ENCODE measurements at regions not wholly inside any gene's neighbourhood (a gene's known extent, or its start where the extent isn't known, plus 50 kb on each side); places are given as distances from the start of the nearest gene placed in this dataset.

DNA sequence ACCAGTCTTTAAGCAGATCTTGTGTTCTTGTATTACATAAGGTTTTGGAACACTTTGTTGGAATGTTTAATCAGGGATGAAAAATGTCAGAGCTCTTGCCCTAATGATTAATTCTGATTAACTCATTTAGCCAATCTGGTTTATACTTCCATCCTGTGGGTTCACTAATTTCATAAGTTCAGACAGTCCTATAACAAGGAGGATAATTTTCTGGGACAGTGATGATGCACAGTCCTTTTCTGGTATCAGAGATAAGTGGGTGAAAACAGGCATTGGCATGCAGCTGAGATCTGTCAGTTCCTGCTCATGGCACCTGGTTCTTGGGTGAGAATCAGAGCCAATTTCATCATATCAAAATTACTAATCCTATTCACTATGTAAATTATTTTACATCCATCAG lies 125.0 kb upstream of the LAMA2 start:
- Mint-ChIP-seq H3K27me3 (peaks cover 1% of the 10 kb centered on the region), H3K36me3 (no peaks in the 10 kb centered on the region), H3K9me3 (peaks cover 0 to 3% (median 0%) of the 10 kb centered on the region in 3 donors), H3K4me1 (no peaks in the 10 kb centered on the region), H3K4me3 (no peak overlapping the region), H3K27ac (no peak overlapping the region)

DNA sequence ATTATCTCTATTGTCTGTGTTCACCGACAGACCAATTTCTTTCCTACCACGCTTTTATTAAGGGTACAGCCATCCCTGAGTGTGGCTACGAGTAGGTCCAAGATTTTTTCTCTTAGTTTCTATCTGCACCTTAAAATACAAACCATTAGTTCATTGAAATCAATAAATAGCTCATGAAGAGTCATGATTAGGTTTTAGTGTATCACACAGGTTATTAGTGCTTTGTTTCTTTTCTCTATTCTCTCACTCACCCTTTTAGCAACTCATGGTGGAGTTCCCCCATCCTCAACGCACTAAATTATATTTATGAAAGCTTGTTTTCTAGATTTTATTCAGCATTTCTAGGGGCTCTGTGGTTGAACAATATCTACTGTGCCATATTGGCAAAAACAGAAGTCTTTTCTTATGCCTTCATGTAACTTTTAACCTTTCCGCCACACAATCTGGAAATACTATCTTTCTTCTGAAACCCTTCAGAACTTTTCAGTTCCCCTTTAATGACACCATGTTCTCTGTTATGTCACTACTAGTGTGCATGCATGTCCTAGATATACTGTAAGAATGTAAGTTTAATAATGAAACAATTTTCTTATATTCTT lies 128.2 kb upstream of the LAMA2 start:
- H3K27me3 Mint-ChIP-seq: no peaks in the 10 kb centered on the region
- H3K27ac Mint-ChIP-seq: no peak overlapping the region
- no peaks in the 10 kb centered on the region for H3K36me3 Mint-ChIP-seq
- H3K9me3 Mint-ChIP-seq: no peaks in the 10 kb centered on the region
- H3K4me3 Mint-ChIP-seq: no peak overlapping the region
- H3K4me1 Mint-ChIP-seq: no peaks in the 10 kb centered on the region

DNA sequence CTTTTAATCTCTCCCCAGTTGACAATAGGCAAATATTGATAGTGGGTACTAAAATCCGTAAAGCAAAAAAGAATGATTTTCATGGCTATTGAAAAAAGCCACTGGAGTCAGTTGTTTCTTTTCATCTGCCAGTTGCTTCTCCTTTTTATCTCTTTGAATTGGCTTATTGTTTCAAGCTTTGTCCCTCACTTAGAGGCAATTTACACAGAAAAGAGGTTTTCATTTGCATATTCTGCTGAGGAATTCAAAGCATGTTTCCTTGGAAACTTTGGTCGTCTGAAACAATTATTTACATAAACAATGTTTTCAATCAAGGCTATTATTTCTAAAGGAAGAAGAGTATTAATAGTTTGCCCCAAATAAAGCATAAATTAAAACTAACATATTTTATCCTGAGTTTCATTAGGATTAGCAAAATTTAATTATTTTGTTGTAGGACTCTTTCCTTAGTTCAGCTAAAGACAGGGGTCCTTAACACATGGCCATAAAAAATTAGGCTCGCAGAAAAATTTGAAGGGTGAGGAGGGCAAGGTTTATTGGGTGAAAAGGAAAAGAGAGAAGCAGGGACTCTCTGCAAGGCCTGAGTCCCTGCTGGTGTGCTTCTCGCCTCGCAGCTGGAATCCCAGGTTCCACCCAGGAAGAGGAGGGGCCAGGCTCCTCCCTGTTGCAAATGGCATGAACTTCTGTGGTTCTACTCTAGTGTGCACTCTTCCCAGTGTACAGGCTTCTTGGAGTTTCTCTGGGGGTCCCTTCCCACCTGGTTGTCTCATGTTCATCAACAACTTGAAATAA lies 138.8 kb upstream of the LAMA2 start:
- no peaks in the 10 kb centered on the region for H3K4me1 Mint-ChIP-seq
- H3K36me3 Mint-ChIP-seq: no peaks in the 10 kb centered on the region

DNA sequence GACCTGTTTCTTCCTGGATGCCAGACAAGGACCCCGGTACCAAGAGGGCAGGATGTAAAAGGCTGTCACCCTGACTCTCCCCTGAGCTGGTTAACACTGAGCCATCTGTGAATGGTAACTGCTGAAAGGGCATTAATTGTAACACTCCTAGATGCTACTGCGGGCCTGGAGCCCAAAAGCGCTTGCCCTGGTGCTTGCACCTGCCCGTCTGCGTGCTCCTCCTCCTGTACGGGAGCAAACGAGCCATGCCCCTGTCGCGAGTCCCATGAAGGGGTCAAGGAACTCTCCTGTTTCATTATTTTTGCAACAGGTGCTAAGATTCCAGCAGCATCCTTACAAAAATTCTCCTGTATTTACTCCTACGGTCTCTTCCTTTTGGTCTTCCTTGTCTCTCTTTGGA lies 140.0 kb upstream of the LAMA2 start:
- Mint-ChIP-seq H3K27ac (no peak overlapping the region), H3K4me1 (no peaks in the 10 kb centered on the region), H3K9me3 (peaks cover 0 to 3% (median 0%) of the 10 kb centered on the region in 3 donors), H3K36me3 (no peaks in the 10 kb centered on the region), H3K4me3 (no peak overlapping the region), H3K27me3 (no peaks in the 10 kb centered on the region)

More for the DNA sequence above, 138.8 kb upstream of the LAMA2 start:
- Mint-ChIP-seq H3K4me3 (no peak overlapping the region), H3K27me3 (no peaks in the 10 kb centered on the region), H3K9me3 (peaks cover 0 to 3% (median 0%) of the 10 kb centered on the region in 3 donors), H3K27ac (no peak overlapping the region)

DNA sequence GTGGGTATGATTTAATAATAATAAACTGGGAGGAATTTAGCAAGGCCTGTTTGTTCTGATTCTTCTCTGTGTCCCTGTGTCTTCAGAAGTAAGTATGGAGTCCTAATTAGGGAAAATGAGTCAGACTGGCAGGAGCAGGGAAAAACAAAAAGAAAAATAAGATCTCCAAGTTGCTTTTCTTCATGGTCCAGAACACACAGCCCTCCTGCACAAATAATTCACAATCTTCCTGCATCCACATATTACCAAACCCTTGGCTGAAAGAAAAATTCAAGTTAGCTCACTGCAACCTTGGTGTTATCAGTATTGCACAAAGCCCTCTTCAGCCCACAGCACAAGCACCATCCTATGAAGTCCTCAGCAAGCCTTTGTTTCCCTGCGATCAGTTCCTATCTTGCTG lies 142.0 kb upstream of the LAMA2 start:
- Mint-ChIP-seq H3K27me3 (peaks cover 2% of the 10 kb centered on the region), H3K27ac (no peak overlapping the region), H3K9me3 (peaks cover 0 to 1% (median 0%) of the 10 kb centered on the region in 3 donors), H3K4me1 (no peaks in the 10 kb centered on the region), H3K4me3 (no peak overlapping the region), H3K36me3 (no peaks in the 10 kb centered on the region)

DNA sequence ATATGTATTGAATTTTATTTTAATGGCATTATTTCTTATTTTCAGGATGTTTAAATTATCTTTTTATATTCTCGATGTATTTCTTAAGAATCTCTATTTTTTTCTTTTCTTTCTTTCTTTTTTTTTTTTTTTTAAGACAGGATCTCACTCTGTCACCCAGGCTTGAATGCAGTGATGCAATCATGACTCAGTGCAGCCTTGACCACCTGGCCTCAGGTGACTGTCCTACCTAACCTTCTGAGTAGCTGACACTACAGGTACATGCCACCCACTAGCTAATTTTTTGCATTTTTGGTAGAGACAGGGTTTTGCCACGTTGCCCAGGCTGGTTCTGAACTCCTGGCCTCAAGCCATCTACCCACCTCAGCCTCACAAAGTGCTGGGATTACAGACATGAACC lies 143.8 kb upstream of the LAMA2 start:
- H3K27me3 Mint-ChIP-seq: peaks cover 2% of the 10 kb centered on the region

DNA sequence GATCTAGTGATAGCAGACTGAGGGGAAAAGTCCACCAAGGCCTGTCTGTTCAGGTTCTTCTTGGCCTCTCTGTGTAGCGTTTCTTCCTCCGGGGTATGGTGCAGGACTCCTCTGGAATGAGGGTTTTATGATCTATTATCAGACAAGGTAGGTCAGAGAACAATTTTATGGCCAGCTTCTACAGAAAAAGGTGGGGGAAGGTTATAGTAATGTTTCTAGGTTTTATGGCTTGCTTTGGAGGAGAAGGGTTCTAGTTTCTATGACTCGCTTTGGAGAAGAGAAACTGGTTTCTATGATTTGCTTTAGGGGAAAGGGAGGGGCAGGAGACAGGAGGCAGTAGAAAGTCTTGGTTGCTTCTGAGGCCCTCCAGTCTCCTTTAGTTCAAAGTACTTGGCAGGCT lies 144.8 kb upstream of the LAMA2 start:
- H3K4me3 Mint-ChIP-seq: no peak overlapping the region
- peaks cover 4% of the 10 kb centered on the region for H3K27me3 Mint-ChIP-seq
- H3K36me3 Mint-ChIP-seq: no peaks in the 10 kb centered on the region
- H3K9me3 Mint-ChIP-seq: peaks cover 0 to 1% (median 0%) of the 10 kb centered on the region in 3 donors
- no peak overlapping the region for H3K27ac Mint-ChIP-seq
- peaks cover 0 to 2% (median 2%) of the 10 kb centered on the region in 3 donors for H3K4me1 Mint-ChIP-seq

More for the DNA sequence above, 143.8 kb upstream of the LAMA2 start:
- Mint-ChIP-seq H3K4me3 (no peak overlapping the region), H3K9me3 (peaks cover 0 to 1% (median 0%) of the 10 kb centered on the region in 3 donors), H3K36me3 (no peaks in the 10 kb centered on the region), H3K27ac (no peak overlapping the region), H3K4me1 (peaks cover 0 to 2% (median 2%) of the 10 kb centered on the region in 3 donors)

DNA sequence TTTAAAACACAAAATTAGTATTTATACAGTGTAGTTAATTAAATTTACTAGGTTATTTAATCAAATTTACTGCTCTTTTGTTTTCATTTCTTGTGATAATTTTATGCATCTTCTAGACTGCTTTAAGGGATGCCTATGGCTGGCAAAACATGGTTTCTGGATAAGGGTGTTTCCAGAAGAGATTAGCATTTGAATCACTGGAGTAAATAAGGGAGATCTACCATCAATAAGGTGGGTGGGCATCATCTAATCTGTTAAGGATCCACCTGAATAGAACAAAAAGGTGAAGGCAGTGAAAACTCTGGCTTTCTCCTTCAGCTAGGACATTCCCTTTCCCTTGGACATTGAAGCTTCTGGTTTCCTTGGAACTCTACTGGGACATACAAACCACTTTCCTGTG lies 146.2 kb upstream of the LAMA2 start:
- Mint-ChIP-seq H3K4me3 (no peak overlapping the region), H3K27ac (no peak overlapping the region), H3K36me3 (no peaks in the 10 kb centered on the region), H3K4me1 (peaks cover 0 to 2% (median 2%) of the 10 kb centered on the region in 3 donors), H3K9me3 (peaks cover 0 to 1% (median 0%) of the 10 kb centered on the region in 3 donors), H3K27me3 (peaks cover 6% of the 10 kb centered on the region)

DNA sequence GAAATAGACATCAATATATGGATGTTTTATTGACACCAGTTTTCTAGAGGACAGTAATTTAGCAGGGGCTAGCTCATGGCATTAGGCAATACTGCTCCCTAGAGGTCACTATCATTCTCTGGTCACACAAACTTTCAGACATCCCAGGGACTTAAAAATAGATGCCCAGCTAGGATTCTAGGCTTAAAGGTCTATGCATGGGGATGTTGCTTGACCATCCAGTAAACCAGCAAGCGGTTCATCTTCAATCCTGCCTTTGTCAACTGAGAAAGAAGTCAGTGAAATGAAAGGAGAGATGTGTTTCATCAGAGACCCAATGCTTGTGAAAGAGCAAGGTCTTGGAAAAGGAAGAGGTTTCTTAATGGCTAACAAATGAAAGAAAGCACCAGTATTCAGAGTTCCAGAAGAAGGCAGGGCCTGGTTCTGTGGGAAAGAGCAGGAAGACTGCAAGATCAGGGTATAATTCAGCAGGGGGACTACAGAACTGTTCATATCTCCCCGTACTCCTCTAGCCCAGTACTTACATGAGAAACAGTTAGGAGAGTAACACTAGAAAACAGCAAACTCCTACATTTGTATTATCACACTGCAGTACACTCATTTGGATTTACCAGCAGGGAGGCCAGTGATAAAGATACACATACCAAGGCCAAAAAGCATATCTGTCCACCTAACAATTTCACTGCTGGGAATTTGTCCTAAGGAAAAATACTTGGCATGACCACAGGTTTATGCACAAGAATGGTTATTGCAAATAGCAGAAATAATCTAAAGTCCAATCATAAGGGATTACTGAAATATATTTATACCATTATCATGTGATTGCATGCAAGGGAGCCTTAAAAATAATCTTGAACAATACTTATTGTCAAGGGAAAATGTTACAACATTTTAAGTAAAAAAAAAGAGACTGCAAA lies 151.4 kb upstream of the LAMA2 start:
- Mint-ChIP-seq H3K4me3 (no peak overlapping the region), H3K36me3 (no peaks in the 10 kb centered on the region), H3K27ac (no peak overlapping the region), H3K9me3 (no peaks in the 10 kb centered on the region), H3K4me1 (peaks cover 0 to 2% (median 2%) of the 10 kb centered on the region in 3 donors), H3K27me3 (peaks cover 4% of the 10 kb centered on the region)

DNA sequence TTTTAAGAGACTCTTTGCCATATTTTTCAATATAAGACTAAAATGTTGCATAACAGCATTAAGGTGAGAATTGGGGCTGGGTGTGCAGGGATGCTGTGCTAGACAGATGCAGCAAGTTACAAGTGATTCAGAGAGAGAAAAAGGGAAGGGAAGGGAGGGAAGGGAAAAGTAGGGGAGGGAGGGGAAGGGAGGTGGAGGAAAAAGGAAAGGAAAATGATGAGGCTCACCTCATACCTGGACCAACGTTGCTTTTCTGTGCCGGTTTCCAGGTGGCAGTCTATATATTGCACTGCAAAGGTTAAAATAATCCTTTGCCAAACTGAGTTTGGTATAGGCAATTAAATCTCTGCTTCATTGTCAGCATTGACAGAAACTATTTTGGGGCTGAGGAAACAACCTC lies 155.4 kb upstream of the LAMA2 start:
- H3K36me3 Mint-ChIP-seq: no peaks in the 10 kb centered on the region
- H3K4me3 Mint-ChIP-seq: no peak overlapping the region
- H3K27ac Mint-ChIP-seq: peak overlapping the region in 1 of 3 donors; percentile 4
- H3K9me3 Mint-ChIP-seq: no peaks in the 10 kb centered on the region
- H3K27me3 Mint-ChIP-seq: peaks cover 3% of the 10 kb centered on the region
- no peaks in the 10 kb centered on the region for H3K4me1 Mint-ChIP-seq

DNA sequence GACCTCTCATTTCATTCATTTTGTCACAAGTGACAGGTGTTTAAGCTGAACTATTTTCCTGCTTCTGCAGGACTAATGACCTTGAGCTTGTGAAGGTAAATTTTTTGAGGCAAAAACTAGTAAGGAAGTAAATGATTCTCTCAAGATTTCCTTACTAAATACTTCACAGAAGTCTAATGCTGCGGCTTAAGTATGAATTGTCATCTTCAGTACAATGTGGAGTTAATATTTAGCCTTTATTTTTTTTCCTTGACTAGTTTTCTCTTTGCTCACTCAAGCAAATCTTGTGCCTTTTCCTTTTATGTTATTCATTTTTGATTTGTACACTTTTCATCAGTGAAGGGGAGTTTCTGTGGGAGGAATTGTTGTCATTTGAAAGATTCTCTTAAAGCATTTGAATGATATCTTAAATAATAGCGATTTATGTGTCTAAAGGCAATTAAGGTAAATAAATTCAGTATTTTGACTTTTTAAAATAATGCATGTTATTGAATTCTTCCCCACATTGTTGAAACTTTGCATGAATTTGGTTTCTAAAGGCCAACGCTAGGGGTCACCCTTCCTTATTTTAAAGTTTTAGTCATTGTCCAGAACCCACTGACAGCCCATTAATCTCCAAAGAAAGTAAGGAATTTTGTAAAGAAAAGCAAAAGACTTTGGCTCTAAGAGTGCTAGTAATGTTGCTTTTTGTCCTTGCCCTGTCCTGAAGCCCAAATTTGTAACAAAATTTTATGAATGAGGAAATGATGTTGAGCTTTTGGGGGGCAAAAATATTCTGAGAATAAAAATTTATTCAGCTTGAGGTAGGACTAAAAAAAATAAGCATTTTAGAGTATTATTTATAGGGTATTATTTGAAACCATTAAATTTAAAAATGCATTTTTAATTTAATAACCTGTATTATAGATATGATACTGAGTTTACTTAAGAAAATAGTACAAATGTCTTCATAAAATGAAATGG lies 157.4 kb upstream of the LAMA2 start:
- no peaks in the 10 kb centered on the region for H3K4me1 Mint-ChIP-seq

DNA sequence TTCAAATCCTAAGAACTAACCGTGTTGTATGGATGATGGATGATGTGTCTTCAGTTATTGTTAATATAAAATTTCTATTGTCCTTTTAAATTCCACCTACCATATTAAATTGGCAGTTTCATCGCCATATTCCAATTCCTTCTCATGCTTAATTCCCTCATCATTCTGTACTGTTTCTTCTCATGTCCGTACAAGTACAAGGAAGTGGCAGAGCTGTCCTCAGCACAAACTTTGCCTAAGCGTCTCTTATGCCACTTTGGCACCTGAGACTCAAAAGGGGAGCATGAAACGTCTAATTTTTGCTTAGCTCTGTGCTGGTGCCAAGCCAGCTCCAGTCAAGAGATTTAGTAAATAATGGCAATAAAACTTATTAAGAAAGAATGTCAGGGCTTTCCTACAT lies 158.2 kb upstream of the LAMA2 start:
- no peaks in the 10 kb centered on the region for H3K4me1 Mint-ChIP-seq
- no peak overlapping the region for H3K4me3 Mint-ChIP-seq
- H3K27me3 Mint-ChIP-seq: peaks cover 3% of the 10 kb centered on the region
- H3K27ac Mint-ChIP-seq: no peak overlapping the region
- no peaks in the 10 kb centered on the region for H3K9me3 Mint-ChIP-seq
- H3K36me3 Mint-ChIP-seq: no peaks in the 10 kb centered on the region

More for the DNA sequence above, 157.4 kb upstream of the LAMA2 start:
- Mint-ChIP-seq H3K36me3 (no peaks in the 10 kb centered on the region), H3K4me3 (no peak overlapping the region), H3K27ac (no peak overlapping the region), H3K27me3 (peaks cover 3% of the 10 kb centered on the region), H3K9me3 (no peaks in the 10 kb centered on the region)

DNA sequence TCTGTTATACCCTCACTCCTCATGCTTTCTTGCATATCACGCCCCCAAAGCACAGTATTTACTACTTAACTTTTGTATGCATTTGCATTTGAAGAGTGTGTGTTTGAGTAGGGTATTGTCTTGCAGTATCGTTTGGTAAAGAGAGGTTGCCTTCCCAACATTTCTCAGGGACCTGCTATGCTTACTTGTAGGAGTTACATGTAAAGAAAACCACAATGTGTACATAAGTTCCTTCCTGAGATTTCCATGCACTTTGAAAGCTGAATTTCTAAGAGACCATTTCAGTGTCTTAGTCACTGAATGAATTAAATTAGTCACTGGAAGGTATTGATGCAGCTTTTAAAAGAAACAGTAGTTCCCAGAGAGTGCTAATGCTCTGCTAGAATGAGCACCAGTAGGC lies 159.3 kb upstream of the LAMA2 start:
- Mint-ChIP-seq H3K36me3 (no peaks in the 10 kb centered on the region), H3K4me3 (no peak overlapping the region), H3K9me3 (no peaks in the 10 kb centered on the region), H3K4me1 (no peaks in the 10 kb centered on the region), H3K27me3 (peaks cover 3% of the 10 kb centered on the region), H3K27ac (no peak overlapping the region)

DNA sequence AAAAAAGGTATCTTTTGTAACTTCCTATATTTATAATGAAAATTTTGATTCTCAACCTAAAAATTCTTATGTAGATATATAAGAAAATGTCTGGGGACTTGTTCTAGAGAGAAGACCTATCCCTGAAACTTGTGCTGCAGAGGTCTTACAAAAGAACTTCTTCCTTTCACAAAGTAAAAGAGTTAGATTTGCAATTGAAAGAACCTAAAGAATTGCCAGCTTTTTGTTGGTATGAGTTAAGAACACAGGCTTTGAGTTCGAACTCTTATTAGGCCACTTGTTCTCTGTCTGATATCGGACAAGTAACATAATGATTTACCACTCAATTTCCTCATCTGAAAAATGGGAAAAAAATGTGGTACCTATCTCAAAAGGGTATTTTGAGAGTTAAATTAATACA lies 162.0 kb upstream of the LAMA2 start:
- H3K4me3 Mint-ChIP-seq: no peak overlapping the region
- H3K9me3 Mint-ChIP-seq: no peaks in the 10 kb centered on the region
- no peaks in the 10 kb centered on the region for H3K4me1 Mint-ChIP-seq
- no peak overlapping the region for H3K27ac Mint-ChIP-seq
- H3K27me3 Mint-ChIP-seq: peaks cover 3% of the 10 kb centered on the region
- H3K36me3 Mint-ChIP-seq: no peaks in the 10 kb centered on the region

Measured in IgD-negative memory B cell (primary cell).